GM18909 (cell line): ENCODE measurements at regions not wholly inside any gene's neighbourhood (a gene's known extent, or its start where the extent isn't known, plus 50 kb on each side); places are given as distances from the start of the nearest gene placed in this dataset.

Experiments used
- ATAC-seq: cut with Tn5 transposase; IDR thresholded peaks from one replicate; pipeline ENCODE4 v1.9.1; 2021; ENCODE audit warnings: mild to moderate bottlenecking; ENCODE audit not compliant: unreplicated experiment, poor library complexity

DNA sequence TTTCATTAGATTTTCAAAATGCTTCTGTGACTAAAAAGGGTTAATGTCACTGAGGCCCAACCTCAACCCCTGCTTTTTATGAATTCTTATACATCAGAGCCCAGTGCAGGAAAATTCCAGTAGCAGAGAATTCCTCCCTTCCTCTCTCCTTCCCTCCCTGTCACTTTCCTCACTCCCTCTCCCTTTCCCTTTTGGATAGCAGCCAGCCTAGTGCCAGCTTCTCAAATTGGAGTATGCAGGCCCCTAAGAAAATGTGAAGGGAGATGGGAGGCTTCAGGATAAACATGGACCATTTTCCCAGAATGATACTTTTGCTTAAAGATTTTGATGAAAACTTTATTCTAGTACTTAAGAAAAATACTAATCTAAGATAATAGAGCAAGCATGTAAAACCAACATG, 507.4 kb downstream of the KDM4C start:
- no peak for ATAC-seq

DNA sequence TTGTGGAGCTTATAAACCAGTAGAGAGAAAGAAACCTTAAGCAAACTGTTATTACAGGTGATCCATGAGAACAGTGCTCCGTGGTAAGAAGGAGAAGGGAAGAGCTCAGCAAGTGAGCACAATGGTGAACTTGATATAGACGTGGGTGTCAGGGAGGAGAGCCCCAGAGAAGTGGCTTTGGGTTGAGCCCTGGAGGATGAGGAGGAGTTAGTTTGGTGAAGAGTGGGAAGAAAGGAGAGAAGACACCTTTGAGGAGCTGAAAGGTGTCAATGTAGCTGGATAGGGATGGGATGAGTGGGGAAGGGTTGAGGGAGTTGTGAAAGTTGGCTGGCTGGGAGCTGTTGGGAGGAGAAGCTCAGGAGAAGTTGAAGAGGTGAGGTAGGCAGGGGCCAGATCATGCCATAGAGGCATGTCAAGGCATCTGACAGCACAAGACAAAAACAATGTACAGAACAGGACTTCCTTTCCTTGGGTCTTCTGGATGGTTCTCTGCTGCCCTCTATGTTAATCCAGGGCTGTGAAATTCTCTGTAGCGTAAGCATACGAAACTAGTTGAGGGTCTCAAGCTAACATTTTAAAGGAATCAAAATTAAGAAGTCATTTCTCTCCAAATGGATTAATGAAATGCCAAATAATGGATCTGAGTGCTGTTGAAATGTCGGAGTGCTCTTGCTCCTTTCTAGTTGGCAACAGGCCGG, 501.9 kb downstream of the KDM4C start:
- no peak for ATAC-seq

- no peak for ATAC-seq
Measured at GRCh38 chr9:7258688-7259396, 501.1 kb downstream of the KDM4C start.

GRCh38 chr9:7246917-7247522, 489.2 kb downstream of the KDM4C start:
- no peak for ATAC-seq

- ATAC-seq: no peak
Measured at GRCh38 chr9:7245976-7246580, 488.3 kb downstream of the KDM4C start.

DNA sequence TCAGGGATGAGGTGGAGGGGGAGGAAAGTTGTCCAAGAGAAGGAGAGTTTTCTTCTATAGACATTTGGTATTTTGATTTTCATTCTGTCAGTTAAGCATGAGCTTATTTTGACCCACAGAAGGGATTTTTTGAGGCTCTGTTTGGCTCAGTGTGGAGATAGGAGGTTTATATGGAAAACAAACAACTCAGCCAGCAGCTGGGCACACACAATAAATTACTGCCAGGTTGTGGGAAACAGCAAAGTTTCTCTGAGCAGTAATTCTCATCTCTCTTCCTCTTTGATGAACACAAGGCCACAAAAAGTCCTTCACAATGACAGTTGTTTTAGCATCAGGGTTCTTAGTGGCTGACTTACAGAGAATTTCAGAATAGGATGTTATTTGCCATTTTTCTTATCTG, 486.1 kb downstream of the KDM4C start:
- ATAC-seq: no peak

- no peak for ATAC-seq
Measured at GRCh38 chr9:7242126-7242525, 484.4 kb downstream of the KDM4C start.

GRCh38 chr9:7241694-7242093, 483.9 kb downstream of the KDM4C start:
- no peak for ATAC-seq

DNA sequence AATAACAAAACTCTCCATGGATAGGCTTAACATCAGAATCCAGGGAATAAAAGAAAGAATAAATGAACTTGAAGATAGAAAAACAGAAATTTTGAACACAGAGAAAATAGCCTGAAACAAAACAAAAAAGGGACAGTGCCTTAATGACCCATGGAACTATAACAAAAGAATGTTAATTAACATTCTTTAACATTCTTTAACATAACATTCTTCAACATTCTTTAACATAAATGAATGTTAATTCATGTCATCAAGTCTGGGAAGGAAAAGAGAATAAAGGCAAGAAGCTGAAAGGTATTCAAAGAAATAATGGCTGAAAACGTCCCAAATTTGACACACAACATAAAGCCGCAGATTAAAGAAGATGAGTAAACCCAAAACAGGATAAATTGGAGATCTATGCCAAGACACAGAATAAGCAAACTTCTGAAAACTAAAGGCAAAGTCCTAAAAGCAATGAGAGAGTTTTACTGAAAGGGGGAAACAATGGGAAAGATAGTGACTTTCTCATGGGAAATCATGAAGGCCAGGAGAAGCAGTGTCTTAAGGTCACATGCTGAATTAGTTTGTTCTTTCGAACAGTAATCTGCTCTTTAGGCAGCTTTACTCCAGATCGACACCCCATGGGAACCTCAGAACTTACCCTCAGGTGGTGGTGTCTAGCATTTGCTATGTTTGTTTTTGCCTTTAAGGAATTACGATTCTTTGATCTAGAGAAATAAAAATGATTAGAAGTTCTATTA, 483.0 kb downstream of the KDM4C start:
- no peak for ATAC-seq

GRCh38 chr9:7239708-7240107, 481.9 kb downstream of the KDM4C start:
- ATAC-seq: no peak

GRCh38 chr9:7238247-7238637, 480.5 kb downstream of the KDM4C start:
- no peak for ATAC-seq

- ATAC-seq: no peak
Measured at GRCh38 chr9:7237473-7238246, 479.9 kb downstream of the KDM4C start.

GRCh38 chr9:7236186-7236585, 478.4 kb downstream of the KDM4C start:
- no peak for ATAC-seq

DNA sequence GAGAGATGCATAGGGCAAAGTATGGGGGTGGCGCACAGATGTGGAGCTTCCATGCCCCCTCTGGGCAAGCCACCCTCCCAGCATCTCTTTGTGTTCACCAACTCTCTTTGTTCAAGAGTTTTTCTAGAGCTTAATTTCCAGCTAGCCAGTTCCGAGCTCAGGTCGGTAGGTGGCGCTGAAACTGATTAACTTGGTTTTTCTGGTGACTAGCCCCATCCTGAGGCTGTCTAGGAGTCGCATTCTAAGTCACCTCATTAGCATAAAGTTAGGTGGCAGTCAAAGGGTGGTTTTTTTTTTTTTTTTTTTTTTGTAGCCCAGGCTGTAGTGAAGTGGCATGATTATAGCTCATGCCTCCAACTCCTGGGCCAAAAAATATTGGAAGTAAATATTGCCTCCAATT, 476.4 kb downstream of the KDM4C start:
- no peak for ATAC-seq

GRCh38 chr9:7229571-7229970, 471.8 kb downstream of the KDM4C start:
- no peak for ATAC-seq

GRCh38 chr9:7228726-7229125, 471.0 kb downstream of the KDM4C start:
- no peak for ATAC-seq

DNA sequence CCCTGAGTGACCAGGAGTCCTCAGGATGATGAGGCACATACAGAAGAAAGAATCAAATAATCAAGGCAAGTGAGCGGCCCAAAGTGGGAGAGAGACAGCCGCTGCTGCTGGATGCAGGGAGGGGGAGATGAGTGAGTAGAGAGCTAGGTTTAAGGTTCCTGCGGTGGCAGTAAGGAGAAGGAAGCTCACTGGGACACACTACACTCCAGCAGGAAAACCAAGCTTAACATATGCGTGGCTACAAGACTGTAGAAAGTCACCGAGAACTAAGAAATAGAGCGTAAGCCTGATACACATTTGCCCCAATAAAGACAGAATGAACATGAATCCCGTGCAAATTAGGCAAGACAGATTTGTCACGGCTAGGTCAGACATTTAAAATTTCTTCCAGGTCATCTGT, 470.2 kb downstream of the KDM4C start:
- ATAC-seq: no peak

DNA sequence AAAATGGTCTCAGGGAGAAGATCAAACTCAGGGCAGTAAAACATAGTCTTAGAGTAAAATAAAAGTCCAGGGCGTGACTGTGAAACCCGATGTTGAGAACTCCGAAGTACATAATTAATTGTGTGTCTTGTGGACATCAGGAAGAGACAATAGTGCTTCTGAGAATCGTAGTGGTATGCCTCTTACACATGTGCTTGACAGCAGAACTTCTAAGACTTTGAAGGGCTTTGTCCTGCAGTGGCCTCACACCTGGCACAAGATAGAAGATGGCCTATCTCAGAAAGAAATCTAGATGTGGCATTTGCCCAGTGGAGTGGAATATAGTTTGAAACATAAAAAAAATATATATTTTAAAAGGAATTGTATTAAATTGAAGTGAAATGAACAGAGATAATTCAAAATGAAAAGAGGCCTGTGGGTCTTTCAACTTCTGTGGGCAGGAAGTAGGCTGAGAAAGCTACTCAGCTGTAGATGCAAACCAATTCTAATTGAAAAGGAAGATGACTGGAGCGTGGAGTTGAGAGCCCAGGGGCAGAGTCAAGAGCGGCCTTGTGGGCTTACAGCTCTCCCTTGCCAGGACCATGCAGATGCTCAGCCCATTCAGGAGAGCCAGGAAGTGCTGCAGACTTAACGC, 468.4 kb downstream of the KDM4C start:
- ATAC-seq: no peak
